Gastroesophageal sphincter (tissue), 4 donors: ENCODE measurements at regions not wholly inside any gene's neighbourhood (a gene's known extent, or its start where the extent isn't known, plus 50 kb on each side); places are given as distances from the start of the nearest gene placed in this dataset.
"Not testable (repeated sequence)": the region's sequence is repeated elsewhere in the genome, so short reads cannot be mapped to it uniquely, and the experiment has no call there.

Source experiments
- ATAC-seq: fragments of 150-250 bp; one replicate; pipeline ENCODE4 v1.9.1; 2016; ENCODE audit warnings: mild to moderate bottlenecking, moderate library complexity
- H3K27ac ChIP-seq, 4 donors: fragments of 200-600 bp; sonication (generic) in 3 of 4; 1 replicate in 3 of 4; 2 replicates in 1 of 4; pipeline ENCODE4 v1.5.1; 2016 to 2019
- H3K27me3 ChIP-seq: fragments of 200-600 bp; sonication (generic); one replicate; pipeline ENCODE4 v1.5.1; 2019
- H3K36me3 ChIP-seq, 2 donors: fragments of 200-600 bp; sonication (generic); one replicate each; pipeline ENCODE4 v1.5.1; 2019; ENCODE audit warnings: control low read depth in 1 of 2
- H3K4me1 ChIP-seq, 3 donors: fragments of 200-600 bp; sonication (generic); 1 replicate in 2 of 3; 2 replicates in 1 of 3; pipeline ENCODE4 v1.5.1; 2016 to 2019; ENCODE audit warnings: control low read depth in 2 of 3
- H3K4me3 ChIP-seq, 2 donors: fragments of 200-600 bp; sonication (generic); one replicate each; pipeline ENCODE4 v1.5.1; 2019; ENCODE audit warnings: mild to moderate bottlenecking in 1 of 2, moderate library complexity in 1 of 2
- H3K9me3 ChIP-seq, 3 donors: fragments of 200-600 bp; sonication (generic); one replicate each; pipeline ENCODE4 v1.5.1; 2017 to 2019; ENCODE audit warnings: control low read depth in 2 of 3
- CTCF ChIP-seq, 4 experiments: fragments of 200-600 bp in 2 of 4; fragments of 450-650 bp in 2 of 4; sonication (generic) in 1 of 4; IDR thresholded peaks; one replicate each; pipeline ENCODE4 v1.5.1; 2017 to 2019; ENCODE audit warnings: antibody characterized with exemption in 4 of 4, mild to moderate bottlenecking in 2 of 4, moderate library complexity in 2 of 4
- EP300 ChIP-seq: sonication (generic); formaldehyde crosslinking; IDR thresholded peaks from one replicate; pipeline ENCODE4 v1.6.1; 2017; ENCODE audit warnings: antibody characterized with exemption, mild to moderate bottlenecking
- POLR2A ChIP-seq, 2 donors: fragments of 450-650 bp; IDR thresholded peaks; one replicate each; pipeline ENCODE4 v1.6.1; 2017; ENCODE audit warnings: antibody characterized with exemption in 2 of 2, mild to moderate bottlenecking in 2 of 2, moderate library complexity in 1 of 2
- POLR2AphosphoS5 ChIP-seq: sonication (generic); formaldehyde crosslinking; IDR thresholded peaks from one replicate; pipeline ENCODE4 v1.6.1; 2017; ENCODE audit warnings: antibody characterized with exemption
- WGBS, 2 donors: methylation state at CpG; one replicate each; pipeline ENCODE4 v1.1.5; 2018; ENCODE audit warnings: low coverage in 1 of 2; 5-methylcytosine and 5-hydroxymethylcytosine counted together

GRCh38 chr17:13419676-13420075, 182.1 kb downstream of the HS3ST3A1 start:
- H3K27me3 ChIP-seq = peaks cover 5% of the 10 kb centered on the region
- no peaks in the 10 kb centered on the region for H3K36me3 ChIP-seq
- TF ChIP-seq POLR2AphosphoS5 (no peak), CTCF (IDR thresholded peaks at IDR 0.05) (no peak), POLR2A (IDR thresholded peaks at IDR 0.05) (no peak), EP300 (no peak)
- H3K9me3 ChIP-seq = no peaks in the 10 kb centered on the region
- ATAC-seq = no peak
- peaks cover 0 to 6% (median 0%) of the 10 kb centered on the region in 3 donors for H3K4me1 ChIP-seq
- H3K4me3 ChIP-seq = no peak overlapping the region
- 100% methylated on average over 1 of the region's 6 CpGs; no CpG with 5 or more reads in 1 of the 2 donors for WGBS, 2 donors
- H3K27ac ChIP-seq = no peak overlapping the region

- no peak for ATAC-seq
- H3K4me1 ChIP-seq = peaks cover 0 to 6% (median 0%) of the 10 kb centered on the region in 3 donors
- TF ChIP-seq POLR2A (IDR thresholded peaks at IDR 0.05) (no peak), EP300 (no peak), POLR2AphosphoS5 (no peak), CTCF (IDR thresholded peaks at IDR 0.05) (no peak)
- WGBS, 2 donors = 65% methylated on average over 2 of the region's 2 CpGs; no CpG with 5 or more reads in 1 of the 2 donors
- H3K4me3 ChIP-seq = no peak overlapping the region
- H3K27ac ChIP-seq = no peak overlapping the region
- no peaks in the 10 kb centered on the region for H3K36me3 ChIP-seq
- H3K27me3 ChIP-seq = peaks cover 5% of the 10 kb centered on the region
- H3K9me3 ChIP-seq = no peaks in the 10 kb centered on the region
Measured at GRCh38 chr17:13418891-13419290, 182.8 kb downstream of the HS3ST3A1 start.

DNA sequence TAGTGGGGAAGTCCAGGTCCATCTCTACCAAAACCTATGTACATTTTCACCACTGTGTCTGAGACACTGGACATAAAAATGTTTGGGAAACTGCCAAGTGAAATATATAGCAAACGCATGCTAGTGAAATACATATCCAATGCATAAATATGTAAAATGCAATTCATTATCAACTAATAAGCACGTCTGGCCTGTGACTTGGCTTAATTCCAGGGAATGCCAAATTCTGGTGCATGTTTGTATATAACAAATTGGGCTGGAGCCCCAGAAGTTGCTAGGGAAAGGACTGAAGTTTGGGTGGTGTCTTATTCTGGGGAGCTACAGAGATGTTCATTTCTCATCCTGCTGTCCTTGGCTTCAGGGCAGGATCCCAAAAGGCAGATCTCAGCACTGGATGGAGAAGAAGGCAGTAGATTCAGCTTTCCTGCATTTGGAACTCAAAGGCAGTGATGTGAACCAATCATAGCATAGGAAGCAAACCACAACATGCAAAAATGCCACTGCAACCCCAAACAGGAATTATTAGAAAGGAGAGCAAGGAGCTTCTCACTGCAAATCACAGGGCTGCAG, 184.3 kb downstream of the HS3ST3A1 start:
- Histone ChIP-seq H3K4me1 (peaks cover 0 to 6% (median 0%) of the 10 kb centered on the region in 3 donors), H3K4me3 (no peak overlapping the region), H3K9me3 (no peaks in the 10 kb centered on the region), H3K27ac (no peak overlapping the region), H3K27me3 (peaks cover 5% of the 10 kb centered on the region), H3K36me3 (no peaks in the 10 kb centered on the region)
- 32 to 40% methylated on average over 2 of the region's 2 CpGs for WGBS, 2 donors
- no peak for ATAC-seq
- TF ChIP-seq POLR2A (IDR thresholded peaks at IDR 0.05) (no peak), CTCF (IDR thresholded peaks at IDR 0.05) (no peak), EP300 (no peak), POLR2AphosphoS5 (no peak)

DNA sequence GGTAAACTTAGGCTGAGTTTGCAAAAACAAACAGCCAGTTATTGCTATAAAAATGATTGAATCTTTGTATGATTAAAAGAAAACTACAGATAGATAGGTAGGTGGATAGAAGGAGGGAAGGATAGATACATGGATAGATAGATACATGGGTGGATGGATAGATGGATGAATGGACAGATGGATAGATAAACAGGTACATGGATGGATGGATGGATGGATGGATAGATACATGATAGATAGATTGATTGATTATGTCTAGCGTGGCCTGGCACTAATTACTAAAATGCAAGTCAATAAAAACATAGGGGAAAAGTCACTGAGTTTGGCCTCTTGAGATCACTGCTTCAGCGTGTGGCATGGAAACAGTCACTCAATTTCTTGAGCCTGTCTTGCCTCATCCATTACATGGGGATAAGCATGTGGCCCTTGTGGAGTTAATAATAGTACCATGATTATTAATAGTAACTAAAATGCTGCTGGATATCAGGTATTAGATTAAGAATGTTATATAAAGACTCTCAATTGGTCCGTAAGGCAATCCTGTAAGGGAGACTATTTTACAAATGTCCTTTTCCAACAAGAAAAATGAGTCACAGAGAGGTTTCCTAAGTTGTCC, 184.9 kb downstream of the HS3ST3A1 start:
- peaks cover 5% of the 10 kb centered on the region for H3K27me3 ChIP-seq
- H3K4me3 ChIP-seq = no peak overlapping the region
- no peak overlapping the region for H3K27ac ChIP-seq
- peaks cover 0 to 6% (median 0%) of the 10 kb centered on the region in 3 donors for H3K4me1 ChIP-seq
- 70 to 96% methylated on average over 3 of the region's 3 CpGs for WGBS, 2 donors
- no peak for ATAC-seq
- TF ChIP-seq EP300 = no peak
- no peak for TF ChIP-seq CTCF (IDR thresholded peaks at IDR 0.05)
- no peak for TF ChIP-seq POLR2AphosphoS5
- no peak for TF ChIP-seq POLR2A (IDR thresholded peaks at IDR 0.05)
- H3K36me3 ChIP-seq = no peaks in the 10 kb centered on the region
- H3K9me3 ChIP-seq = no peaks in the 10 kb centered on the region

- H3K36me3 ChIP-seq = no peaks in the 10 kb centered on the region
- peaks cover 5% of the 10 kb centered on the region for H3K27me3 ChIP-seq
- no peak for TF ChIP-seq POLR2AphosphoS5
- no peak for TF ChIP-seq EP300
- no peak for TF ChIP-seq POLR2A (IDR thresholded peaks at IDR 0.05)
- no peak for TF ChIP-seq CTCF (IDR thresholded peaks at IDR 0.05)
- peaks cover 0 to 6% (median 0%) of the 10 kb centered on the region in 3 donors for H3K4me1 ChIP-seq
- 7 to 48% methylated on average over 8 of the region's 13 CpGs for WGBS, 2 donors
- no peaks in the 10 kb centered on the region for H3K9me3 ChIP-seq
- no peak overlapping the region for H3K4me3 ChIP-seq
- H3K27ac ChIP-seq = no peak overlapping the region
- ATAC-seq = no peak
Measured at GRCh38 chr17:13415871-13416416, 185.8 kb downstream of the HS3ST3A1 start.

- not testable (repeated sequence) for H3K36me3 ChIP-seq, H3K27ac ChIP-seq, ATAC-seq, H3K4me1 ChIP-seq, H3K9me3 ChIP-seq, H3K27me3 ChIP-seq, H3K4me3 ChIP-seq
- 71 to 92% methylated on average over 3 of the region's 3 CpGs for WGBS, 2 donors
Measured at GRCh38 chr17:13415200-13415599, 186.5 kb downstream of the HS3ST3A1 start.
